Peyer's patch (tissue), 4 donors: ENCODE measurements at regions not wholly inside any gene's neighbourhood (a gene's known extent, or its start where the extent isn't known, plus 50 kb on each side); places are given as distances from the start of the nearest gene placed in this dataset.

Experiments
- DNase-seq, 3 donors: peaks; one replicate each; pipeline ENCODE4 v3.0.0-alpha.2; 2017 to 2019
- H3K27ac ChIP-seq, 4 donors: fragments of 200-600 bp; sonication (generic); one replicate each; pipeline ENCODE4 v1.5.1; 2016 to 2019
- H3K27me3 ChIP-seq, 2 donors: fragments of 200-600 bp; sonication (generic); one replicate each; pipeline ENCODE4 v1.5.1; 2019
- H3K36me3 ChIP-seq, 3 donors: fragments of 200-600 bp; sonication (generic); one replicate each; pipeline ENCODE4 v1.5.1; 2016 to 2019
- H3K4me1 ChIP-seq, 4 donors: fragments of 200-600 bp; sonication (generic); one replicate each; pipeline ENCODE4 v1.5.1; 2016 to 2019
- H3K4me3 ChIP-seq, 4 donors: fragments of 200-600 bp; sonication (generic); 1 replicate in 3 of 4; 2 replicates in 1 of 4; pipeline ENCODE4 v1.5.1; 2016 to 2019; ENCODE audit warnings: mild to moderate bottlenecking in 1 of 4
- H3K9me3 ChIP-seq, 4 donors: fragments of 200-600 bp; sonication (generic); one replicate each; pipeline ENCODE4 v1.5.1; 2016 to 2019; ENCODE audit warnings: mild to moderate bottlenecking in 1 of 4
- POLR2A ChIP-seq, 2 donors: fragments of 450-650 bp; IDR thresholded peaks; one replicate each; pipeline ENCODE4 v1.5.1; 2017; ENCODE audit warnings: antibody characterized with exemption in 2 of 2, mild to moderate bottlenecking in 2 of 2, moderate library complexity in 2 of 2
- TF ChIP-seq, protein P1 (sequence below), 6 experiments: fragments of 450-650 bp in 4 of 6; fragments of 200-600 bp in 2 of 6; sonication (generic) in 1 of 6; IDR thresholded peaks; one replicate each; pipeline ENCODE4 v1.5.1; 2017 to 2019; ENCODE audit warnings: antibody characterized with exemption in 6 of 6, mild to moderate bottlenecking in 3 of 6, moderate library complexity in 1 of 6

DNA sequence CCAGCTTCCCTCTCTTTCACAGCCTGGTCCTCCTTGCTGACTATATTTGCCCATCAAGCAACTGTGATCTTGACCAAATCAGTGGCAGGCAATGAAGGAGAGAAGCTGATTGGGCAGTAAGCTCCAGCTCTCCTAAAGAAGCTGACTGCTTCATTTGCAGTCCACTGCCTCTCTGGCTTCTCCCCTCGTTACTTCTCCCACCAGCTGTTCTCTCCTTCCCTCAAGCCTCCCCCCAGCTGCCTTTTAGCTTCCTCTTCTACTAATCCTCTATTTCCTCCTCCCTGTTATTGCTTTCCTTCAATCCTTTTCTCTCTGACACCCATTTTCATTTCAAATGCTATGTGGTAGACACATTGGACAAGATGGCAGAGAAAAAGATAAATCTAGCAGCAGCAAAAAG lies 474.7 kb upstream of the UBE2E2 start:
- H3K9me3 ChIP-seq = no peaks in the 10 kb centered on the region

GRCh38 chr3:22729212-22729611 lies 473.9 kb upstream of the UBE2E2 start:
- H3K9me3 ChIP-seq = no peaks in the 10 kb centered on the region
- TF ChIP-seq POLR2A (IDR thresholded peaks at IDR 0.05) = no peak
- TF ChIP-seq, protein P1, sequence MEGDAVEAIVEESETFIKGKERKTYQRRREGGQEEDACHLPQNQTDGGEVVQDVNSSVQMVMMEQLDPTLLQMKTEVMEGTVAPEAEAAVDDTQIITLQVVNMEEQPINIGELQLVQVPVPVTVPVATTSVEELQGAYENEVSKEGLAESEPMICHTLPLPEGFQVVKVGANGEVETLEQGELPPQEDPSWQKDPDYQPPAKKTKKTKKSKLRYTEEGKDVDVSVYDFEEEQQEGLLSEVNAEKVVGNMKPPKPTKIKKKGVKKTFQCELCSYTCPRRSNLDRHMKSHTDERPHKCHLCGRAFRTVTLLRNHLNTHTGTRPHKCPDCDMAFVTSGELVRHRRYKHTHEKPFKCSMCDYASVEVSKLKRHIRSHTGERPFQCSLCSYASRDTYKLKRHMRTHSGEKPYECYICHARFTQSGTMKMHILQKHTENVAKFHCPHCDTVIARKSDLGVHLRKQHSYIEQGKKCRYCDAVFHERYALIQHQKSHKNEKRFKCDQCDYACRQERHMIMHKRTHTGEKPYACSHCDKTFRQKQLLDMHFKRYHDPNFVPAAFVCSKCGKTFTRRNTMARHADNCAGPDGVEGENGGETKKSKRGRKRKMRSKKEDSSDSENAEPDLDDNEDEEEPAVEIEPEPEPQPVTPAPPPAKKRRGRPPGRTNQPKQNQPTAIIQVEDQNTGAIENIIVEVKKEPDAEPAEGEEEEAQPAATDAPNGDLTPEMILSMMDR (IDR thresholded peaks at IDR 0.05) = no peak
- H3K27me3 ChIP-seq = no peaks in the 10 kb centered on the region
- H3K36me3 ChIP-seq = no peaks in the 10 kb centered on the region
- no peak overlapping the region for H3K27ac ChIP-seq
- DNase-seq = no peak
- H3K4me3 ChIP-seq = no peak overlapping the region
- no peaks in the 10 kb centered on the region for H3K4me1 ChIP-seq

More for the DNA sequence above, 474.7 kb upstream of the UBE2E2 start:
- no peak overlapping the region for H3K27ac ChIP-seq
- H3K4me3 ChIP-seq = no peak overlapping the region
- no peak for DNase-seq
- H3K4me1 ChIP-seq = no peaks in the 10 kb centered on the region
- TF ChIP-seq, protein P1 (IDR thresholded peaks at IDR 0.05) = no peak
- no peak for TF ChIP-seq POLR2A (IDR thresholded peaks at IDR 0.05)
- no peaks in the 10 kb centered on the region for H3K36me3 ChIP-seq
- no peaks in the 10 kb centered on the region for H3K27me3 ChIP-seq

GRCh38 chr3:22729981-22730380 lies 473.1 kb upstream of the UBE2E2 start:
- DNase-seq = no peak
- Histone ChIP-seq H3K4me1 (no peaks in the 10 kb centered on the region), H3K9me3 (no peaks in the 10 kb centered on the region), H3K4me3 (no peak overlapping the region), H3K36me3 (no peaks in the 10 kb centered on the region), H3K27me3 (no peaks in the 10 kb centered on the region), H3K27ac (no peak overlapping the region)
- TF ChIP-seq, protein P1 (IDR thresholded peaks at IDR 0.05) = no peak
- TF ChIP-seq POLR2A (IDR thresholded peaks at IDR 0.05) = no peak

DNA sequence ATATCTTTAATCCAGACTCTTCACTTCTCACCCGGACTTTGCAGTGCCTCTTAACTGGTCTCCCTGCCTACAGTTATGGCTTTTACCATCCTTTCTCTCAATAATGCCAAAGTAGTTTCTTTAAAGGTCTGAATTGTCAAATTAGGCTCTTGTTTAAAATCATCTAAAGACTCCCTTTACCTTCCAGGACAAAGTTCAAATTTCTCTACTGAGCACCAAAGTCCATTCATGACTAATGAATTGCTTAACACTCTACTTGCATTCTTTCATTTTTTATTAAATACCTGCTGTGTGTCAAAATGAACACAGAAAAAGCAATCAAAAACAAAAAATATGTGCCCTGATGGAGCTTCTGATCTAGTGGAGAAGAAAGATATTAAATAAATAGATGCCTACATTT lies 472.4 kb upstream of the UBE2E2 start:
- Histone ChIP-seq H3K27me3 (no peaks in the 10 kb centered on the region), H3K27ac (no peak overlapping the region), H3K4me1 (no peaks in the 10 kb centered on the region), H3K4me3 (no peak overlapping the region), H3K9me3 (no peaks in the 10 kb centered on the region), H3K36me3 (no peaks in the 10 kb centered on the region)
- DNase-seq = no peak
- TF ChIP-seq, protein P1 (IDR thresholded peaks at IDR 0.05) = no peak
- TF ChIP-seq POLR2A (IDR thresholded peaks at IDR 0.05) = no peak

DNA sequence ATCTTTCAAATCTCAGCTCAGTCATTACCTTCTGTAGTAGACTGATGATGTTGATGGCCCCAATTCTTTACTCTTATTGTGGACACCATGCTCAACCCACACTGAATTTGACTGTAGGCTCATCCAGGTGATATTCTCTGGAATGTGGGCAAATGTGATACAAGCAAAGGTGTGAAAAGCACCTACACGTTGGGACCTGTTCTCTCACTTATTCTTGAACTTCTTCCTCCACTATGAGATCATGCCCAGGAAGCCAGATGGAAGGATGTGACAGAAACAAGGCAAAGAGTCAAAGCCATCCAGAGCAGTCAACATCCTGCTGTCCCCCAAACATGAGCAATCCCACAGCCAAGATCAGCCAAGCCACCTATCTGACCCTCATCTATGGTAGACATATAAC lies 471.2 kb upstream of the UBE2E2 start:
- Histone ChIP-seq H3K9me3 (no peaks in the 10 kb centered on the region), H3K27me3 (no peaks in the 10 kb centered on the region), H3K36me3 (no peaks in the 10 kb centered on the region), H3K4me3 (no peak overlapping the region), H3K27ac (no peak overlapping the region), H3K4me1 (no peaks in the 10 kb centered on the region)
- DNase-seq = no peak
- no peak for TF ChIP-seq POLR2A (IDR thresholded peaks at IDR 0.05)
- TF ChIP-seq, protein P1 (IDR thresholded peaks at IDR 0.05) = no peak

DNA sequence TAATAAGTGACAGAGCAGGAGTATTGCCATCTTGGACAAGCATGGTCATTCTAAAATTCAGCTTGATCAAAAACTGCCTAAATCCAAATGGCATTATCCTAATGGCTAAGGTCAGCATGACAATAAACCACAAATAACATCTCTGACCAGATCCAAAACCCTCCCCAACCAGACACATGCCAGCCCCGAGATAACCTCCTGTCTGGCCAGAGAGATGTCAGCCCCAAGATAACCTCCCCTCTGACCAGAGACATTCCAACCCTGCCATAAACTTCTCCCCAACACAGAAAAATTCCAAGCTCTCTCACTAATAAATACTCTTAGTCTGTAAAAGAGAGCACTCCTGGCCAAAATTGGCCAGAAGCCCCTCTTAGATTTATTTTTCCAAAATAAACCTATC lies 470.5 kb upstream of the UBE2E2 start:
- no peaks in the 10 kb centered on the region for H3K27me3 ChIP-seq
- H3K4me1 ChIP-seq = no peaks in the 10 kb centered on the region
- H3K27ac ChIP-seq = no peak overlapping the region
- no peak overlapping the region for H3K4me3 ChIP-seq
- no peaks in the 10 kb centered on the region for H3K9me3 ChIP-seq
- H3K36me3 ChIP-seq = no peaks in the 10 kb centered on the region
- TF ChIP-seq POLR2A (IDR thresholded peaks at IDR 0.05) = no peak
- TF ChIP-seq, protein P1 (IDR thresholded peaks at IDR 0.05) = no peak
- no peak for DNase-seq
